HepG2 (cell line): ENCODE measurements at regions not wholly inside any gene's neighbourhood (a gene's known extent, or its start where the extent isn't known, plus 50 kb on each side); places are given as distances from the start of the nearest gene placed in this dataset.
"Not testable (repeated sequence)": the region's sequence is repeated elsewhere in the genome, so short reads cannot be mapped to it uniquely, and the experiment has no call there.

ENCODE experiments used
- SRSF9 ChIP-seq: fragments of 200-400 bp; formaldehyde crosslinking; IDR thresholded peaks from 2 replicates; pipeline ENCODE4 v1.6.1; 2018; ENCODE audit warnings: borderline replicate concordance, mild to moderate bottlenecking, low read depth, low read length; ENCODE audit not compliant: insufficient read depth, poor library complexity, severe bottlenecking
- ZNF143 ChIP-seq: sonication (generic); formaldehyde crosslinking; IDR thresholded peaks from 2 replicates; pipeline ENCODE4 v1.4.0; 2020; ENCODE audit warnings: missing genetic modification reagents
- TF ChIP-seq, protein P1 (sequence below): sonication (generic); formaldehyde crosslinking; IDR thresholded peaks from 2 replicates; pipeline ENCODE4 v1.4.0; 2020; ENCODE audit warnings: missing genetic modification reagents
- TF ChIP-seq, protein P2 (sequence below): sonication (generic); formaldehyde crosslinking; IDR thresholded peaks from 2 replicates; pipeline ENCODE4 v1.5.0; 2020; ENCODE audit warnings: mild to moderate bottlenecking, missing genetic modification reagents, moderate library complexity

GRCh38 chr9:62655705-62656104 lies 1465.9 kb downstream of the SPATA31A7 start:
- not testable (repeated sequence) for TF ChIP-seq SRSF9; ZNF143 (CRISPR knock-in tag)
- TF ChIP-seq, protein P1, sequence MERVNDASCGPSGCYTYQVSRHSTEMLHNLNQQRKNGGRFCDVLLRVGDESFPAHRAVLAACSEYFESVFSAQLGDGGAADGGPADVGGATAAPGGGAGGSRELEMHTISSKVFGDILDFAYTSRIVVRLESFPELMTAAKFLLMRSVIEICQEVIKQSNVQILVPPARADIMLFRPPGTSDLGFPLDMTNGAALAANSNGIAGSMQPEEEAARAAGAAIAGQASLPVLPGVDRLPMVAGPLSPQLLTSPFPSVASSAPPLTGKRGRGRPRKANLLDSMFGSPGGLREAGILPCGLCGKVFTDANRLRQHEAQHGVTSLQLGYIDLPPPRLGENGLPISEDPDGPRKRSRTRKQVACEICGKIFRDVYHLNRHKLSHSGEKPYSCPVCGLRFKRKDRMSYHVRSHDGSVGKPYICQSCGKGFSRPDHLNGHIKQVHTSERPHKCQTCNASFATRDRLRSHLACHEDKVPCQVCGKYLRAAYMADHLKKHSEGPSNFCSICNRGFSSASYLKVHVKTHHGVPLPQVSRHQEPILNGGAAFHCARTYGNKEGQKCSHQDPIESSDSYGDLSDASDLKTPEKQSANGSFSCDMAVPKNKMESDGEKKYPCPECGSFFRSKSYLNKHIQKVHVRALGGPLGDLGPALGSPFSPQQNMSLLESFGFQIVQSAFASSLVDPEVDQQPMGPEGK (CRISPR knock-in tag), result not testable (repeated sequence)
- TF ChIP-seq, protein P2, sequence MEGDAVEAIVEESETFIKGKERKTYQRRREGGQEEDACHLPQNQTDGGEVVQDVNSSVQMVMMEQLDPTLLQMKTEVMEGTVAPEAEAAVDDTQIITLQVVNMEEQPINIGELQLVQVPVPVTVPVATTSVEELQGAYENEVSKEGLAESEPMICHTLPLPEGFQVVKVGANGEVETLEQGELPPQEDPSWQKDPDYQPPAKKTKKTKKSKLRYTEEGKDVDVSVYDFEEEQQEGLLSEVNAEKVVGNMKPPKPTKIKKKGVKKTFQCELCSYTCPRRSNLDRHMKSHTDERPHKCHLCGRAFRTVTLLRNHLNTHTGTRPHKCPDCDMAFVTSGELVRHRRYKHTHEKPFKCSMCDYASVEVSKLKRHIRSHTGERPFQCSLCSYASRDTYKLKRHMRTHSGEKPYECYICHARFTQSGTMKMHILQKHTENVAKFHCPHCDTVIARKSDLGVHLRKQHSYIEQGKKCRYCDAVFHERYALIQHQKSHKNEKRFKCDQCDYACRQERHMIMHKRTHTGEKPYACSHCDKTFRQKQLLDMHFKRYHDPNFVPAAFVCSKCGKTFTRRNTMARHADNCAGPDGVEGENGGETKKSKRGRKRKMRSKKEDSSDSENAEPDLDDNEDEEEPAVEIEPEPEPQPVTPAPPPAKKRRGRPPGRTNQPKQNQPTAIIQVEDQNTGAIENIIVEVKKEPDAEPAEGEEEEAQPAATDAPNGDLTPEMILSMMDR (CRISPR knock-in tag), result not testable (repeated sequence)
